ENCODE measurements at regions not wholly inside any gene's neighbourhood (a gene's known extent, or its start where the extent isn't known, plus 50 kb on each side); places are given as distances from the start of the nearest gene placed in this dataset.
"Not testable (repeated sequence)": the region's sequence is repeated elsewhere in the genome, so short reads cannot be mapped to it uniquely, and the experiment has no call there.

DNA sequence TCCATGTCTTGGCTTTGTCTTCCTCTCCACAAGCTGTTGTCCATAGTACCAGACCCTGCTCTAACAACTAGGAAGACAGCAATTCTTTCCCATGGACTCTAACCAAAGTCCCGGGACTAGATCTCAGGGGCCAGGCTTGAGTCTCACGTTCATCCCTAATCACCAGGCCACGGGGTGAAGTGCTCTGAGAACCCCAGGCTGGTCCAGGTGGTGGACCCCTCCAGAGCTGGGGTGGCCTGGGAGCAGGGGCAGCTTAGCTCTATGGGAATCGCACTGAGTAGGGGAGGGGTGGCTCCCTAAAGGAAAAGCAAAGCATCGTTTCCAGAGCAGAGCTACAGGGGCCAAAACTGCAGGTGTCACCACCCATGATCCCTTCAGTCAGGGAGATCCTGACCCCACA lies 150.9 kb downstream of the TPRA1 start (continued):
- no peak for TF ChIP-seq PHF8 (IDR thresholded peaks at IDR 0.05; ENCODE audit: borderline replicate concordance, low read depth)
- TF ChIP-seq MAZ (IDR thresholded peaks at IDR 0.05; ENCODE audit: borderline replicate concordance, low read depth, low read length): no peak

DNA sequence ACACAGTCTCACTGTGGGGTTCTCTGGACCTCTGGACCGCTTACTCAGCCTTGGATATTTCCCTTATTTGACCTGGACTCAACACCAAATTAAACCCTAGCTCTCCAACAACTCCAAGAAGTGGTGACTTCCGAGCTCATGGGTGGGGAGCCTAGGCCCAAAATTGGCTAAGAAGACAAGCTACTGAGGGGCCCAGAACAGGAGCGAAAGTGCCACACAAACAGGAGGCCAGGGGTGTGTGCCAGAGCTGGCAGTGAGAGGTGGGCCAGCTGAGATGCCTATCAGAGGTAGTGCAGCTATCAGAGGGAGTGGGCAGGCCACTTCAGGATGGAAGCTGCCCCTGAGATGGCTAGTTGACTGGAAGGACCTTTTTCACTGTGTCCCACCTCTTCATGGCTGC lies 151.1 kb upstream of the PRR20G start:
- Histone ChIP-seq H3K4me2 (no peak overlapping the region), H3K27ac (no peak overlapping the region), H3K4me1 (no peaks in the 10 kb centered on the region), H3K9me3 (no peaks in the 10 kb centered on the region), H3K4me3 (no peak overlapping the region)
- no peak for TF ChIP-seq EHMT2 (IDR thresholded peaks at IDR 0.05; ENCODE audit: low read depth)
- 55% methylated on average over 2 of the region's 3 CpGs for WGBS (ENCODE audit: missing lambda C conversion rate)
- CTCF ChIA-PET: interaction anchor here (2.3 kb wide), 1 partner anchor 15 kb away, joined by 6 read pairs; no protein-coding TSS in a partner anchor
- POLR2A ChIA-PET: no interaction called here
- ATAC-seq: no peak
- no peak for FAIRE-seq
- DNase-seq (ENCODE audit: low read depth in 1 of 2, low spot score in 1 of 2): no peak

GRCh38 chr3:127438371-127438770 lies 150.5 kb upstream of the PRR20G start:
- no peak for DNase-seq (ENCODE audit: low read depth in 1 of 2, low spot score in 1 of 2)
- no peak overlapping the region for H3K4me2 ChIP-seq
- CTCF ChIA-PET: interaction anchor here (2.3 kb wide), 1 partner anchor 15 kb away, joined by 6 read pairs; no protein-coding TSS in a partner anchor
- no peaks in the 10 kb centered on the region for H3K9me3 ChIP-seq
- WGBS (ENCODE audit: missing lambda C conversion rate): 57% methylated on average over 4 of the region's 4 CpGs
- FAIRE-seq: no peak
- TF ChIP-seq FOSL2 (IDR thresholded peaks at IDR 0.05): no peak
- no peak for TF ChIP-seq FOSL2 (CRISPR knock-in tag; IDR thresholded peaks at IDR 0.05)
- TF ChIP-seq HEYL (CRISPR knock-in tag; IDR thresholded peaks at IDR 0.05): no peak
- TF ChIP-seq CTCF (IDR thresholded peaks at IDR 0.05): no peak
- TF ChIP-seq CHD4 (IDR thresholded peaks at IDR 0.05; ENCODE audit: borderline replicate concordance): no peak
- TF ChIP-seq EHMT2 (IDR thresholded peaks at IDR 0.05; ENCODE audit: low read depth): no peak
- TF ChIP-seq HDAC2 (IDR thresholded peaks at IDR 0.05): no peak
- no peak for TF ChIP-seq KDM1A (IDR thresholded peaks at IDR 0.05; ENCODE audit: low read depth)
- TF ChIP-seq NFE2L2 (conservative IDR thresholded peaks at IDR 0.05; ENCODE audit: low read length): no peak
- TF ChIP-seq EP300 (IDR thresholded peaks at IDR 0.05): no peak
- TF ChIP-seq TFCP2L1 (CRISPR knock-in tag; IDR thresholded peaks at IDR 0.05): no peak
- no peak for TF ChIP-seq JUNB (IDR thresholded peaks at IDR 0.05)
- no peak for TF ChIP-seq POLR2AphosphoS2 (conservative IDR thresholded peaks at IDR 0.05; ENCODE audit: low read length)
- no peak for TF ChIP-seq BHLHE40 (IDR thresholded peaks at IDR 0.05; ENCODE audit: low read depth, low read length)
- TF ChIP-seq USF2 (IDR thresholded peaks at IDR 0.05): no peak
- TF ChIP-seq MAZ (IDR thresholded peaks at IDR 0.05; ENCODE audit: borderline replicate concordance, low read depth, low read length): no peak
- TF ChIP-seq, protein P1, sequence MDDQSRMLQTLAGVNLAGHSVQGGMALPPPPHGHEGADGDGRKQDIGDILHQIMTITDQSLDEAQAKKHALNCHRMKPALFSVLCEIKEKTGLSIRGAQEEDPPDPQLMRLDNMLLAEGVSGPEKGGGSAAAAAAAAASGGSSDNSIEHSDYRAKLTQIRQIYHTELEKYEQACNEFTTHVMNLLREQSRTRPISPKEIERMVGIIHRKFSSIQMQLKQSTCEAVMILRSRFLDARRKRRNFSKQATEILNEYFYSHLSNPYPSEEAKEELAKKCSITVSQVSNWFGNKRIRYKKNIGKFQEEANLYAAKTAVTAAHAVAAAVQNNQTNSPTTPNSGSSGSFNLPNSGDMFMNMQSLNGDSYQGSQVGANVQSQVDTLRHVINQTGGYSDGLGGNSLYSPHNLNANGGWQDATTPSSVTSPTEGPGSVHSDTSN (IDR thresholded peaks at IDR 0.05): no peak
- no peak for TF ChIP-seq PHF8 (IDR thresholded peaks at IDR 0.05; ENCODE audit: borderline replicate concordance, low read depth)
- TF ChIP-seq JUN (IDR thresholded peaks at IDR 0.05): no peak
- TF ChIP-seq ZNF302 (CRISPR knock-in tag; IDR thresholded peaks at IDR 0.05): no peak
- no peak for TF ChIP-seq RNF2 (IDR thresholded peaks at IDR 0.05; ENCODE audit: borderline replicate concordance, low read depth)
- no peak overlapping the region for H3K27ac ChIP-seq
- POLR2A ChIA-PET: no interaction called here
- no peak overlapping the region for H3K4me3 ChIP-seq
- no peaks in the 10 kb centered on the region for H3K4me1 ChIP-seq
- ATAC-seq: no peak

DNA sequence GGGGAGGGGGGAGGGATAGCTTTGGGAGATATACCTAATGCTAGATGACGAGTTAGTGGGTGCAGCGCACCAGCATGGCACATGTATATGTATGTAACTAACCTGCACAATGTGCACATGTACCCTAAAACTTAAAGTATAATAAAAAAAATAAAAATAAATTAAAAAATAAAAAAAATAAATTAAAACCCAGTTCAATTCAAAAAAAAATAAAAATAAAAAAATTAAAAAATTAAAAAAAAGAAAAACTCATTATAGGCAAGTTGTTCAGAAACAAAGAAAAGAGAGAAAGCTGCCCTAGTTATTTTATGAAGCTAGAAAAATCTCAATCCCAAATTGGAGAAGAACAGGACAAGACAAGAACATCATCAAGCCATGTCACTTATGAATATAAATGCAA lies 147.5 kb upstream of the PRR20G start:
- FAIRE-seq, POLR2A ChIA-PET: not testable (repeated sequence)
- WGBS (ENCODE audit: missing lambda C conversion rate): 100% methylated on average over 1 of the region's 2 CpGs

More for the DNA sequence above, 147.5 kb upstream of the PRR20G start:
- DNase-seq (ENCODE audit: low read depth in 1 of 2, low spot score in 1 of 2); H3K4me3 ChIP-seq; ATAC-seq; H3K4me2 ChIP-seq; H3K4me1 ChIP-seq; H3K27ac ChIP-seq; H3K9me3 ChIP-seq; CTCF ChIA-PET: not testable (repeated sequence)
